ENCODE measurements at regions not wholly inside any gene's neighbourhood (a gene's known extent, or its start where the extent isn't known, plus 50 kb on each side); places are given as distances from the start of the nearest gene placed in this dataset.

DNA sequence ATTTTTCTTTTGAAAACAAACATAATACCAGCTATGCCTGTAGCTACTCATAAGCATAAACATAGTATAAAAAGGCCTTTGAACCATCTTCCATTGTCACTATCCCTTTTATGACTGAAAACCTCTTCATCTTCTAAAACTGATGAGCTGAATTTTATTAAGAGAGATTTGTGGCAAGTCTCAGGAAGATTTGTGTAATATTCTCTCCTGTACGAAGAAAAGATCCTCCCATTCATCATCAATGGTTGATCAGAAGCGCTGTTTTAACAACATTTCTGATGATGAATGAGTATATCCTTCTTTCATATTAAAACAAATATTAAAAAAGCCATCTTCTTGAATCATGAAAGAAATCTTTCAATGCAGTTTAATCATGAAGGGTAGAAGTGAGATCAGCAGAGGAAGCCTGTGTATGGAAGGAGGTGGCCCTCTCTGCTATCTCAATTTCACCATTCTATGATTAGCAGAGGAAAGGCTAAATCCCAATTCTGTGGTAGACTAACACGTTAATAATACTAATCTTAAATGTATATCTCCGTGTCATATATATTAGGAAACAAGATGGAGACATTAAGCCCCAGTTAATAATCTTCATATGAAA is 430.2 kb downstream of the FRK start:
- WGBS, 2 donors = 77 to 79% methylated on average over 4 of the region's 4 CpGs
- Histone ChIP-seq H3K4me1 (no peaks in the 10 kb centered on the region), H3K27me3 (no peaks in the 10 kb centered on the region), H3K4me3 (no peak overlapping the region), H3K36me3 (no peaks in the 10 kb centered on the region), H3K9me3 (no peaks in the 10 kb centered on the region), H3K27ac (no peak overlapping the region)
- intact Hi-C loops (cut with DNase I) = no loop called here
- DNase-seq = no peak
- TF ChIP-seq EP300 (IDR thresholded peaks at IDR 0.05) (no peak), POLR2A (IDR thresholded peaks at IDR 0.05) (no peak), POLR2AphosphoS5 (IDR thresholded peaks at IDR 0.05) (no peak)
- TF ChIP-seq, protein P1, sequence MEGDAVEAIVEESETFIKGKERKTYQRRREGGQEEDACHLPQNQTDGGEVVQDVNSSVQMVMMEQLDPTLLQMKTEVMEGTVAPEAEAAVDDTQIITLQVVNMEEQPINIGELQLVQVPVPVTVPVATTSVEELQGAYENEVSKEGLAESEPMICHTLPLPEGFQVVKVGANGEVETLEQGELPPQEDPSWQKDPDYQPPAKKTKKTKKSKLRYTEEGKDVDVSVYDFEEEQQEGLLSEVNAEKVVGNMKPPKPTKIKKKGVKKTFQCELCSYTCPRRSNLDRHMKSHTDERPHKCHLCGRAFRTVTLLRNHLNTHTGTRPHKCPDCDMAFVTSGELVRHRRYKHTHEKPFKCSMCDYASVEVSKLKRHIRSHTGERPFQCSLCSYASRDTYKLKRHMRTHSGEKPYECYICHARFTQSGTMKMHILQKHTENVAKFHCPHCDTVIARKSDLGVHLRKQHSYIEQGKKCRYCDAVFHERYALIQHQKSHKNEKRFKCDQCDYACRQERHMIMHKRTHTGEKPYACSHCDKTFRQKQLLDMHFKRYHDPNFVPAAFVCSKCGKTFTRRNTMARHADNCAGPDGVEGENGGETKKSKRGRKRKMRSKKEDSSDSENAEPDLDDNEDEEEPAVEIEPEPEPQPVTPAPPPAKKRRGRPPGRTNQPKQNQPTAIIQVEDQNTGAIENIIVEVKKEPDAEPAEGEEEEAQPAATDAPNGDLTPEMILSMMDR (IDR thresholded peaks at IDR 0.05) = no peak

DNA sequence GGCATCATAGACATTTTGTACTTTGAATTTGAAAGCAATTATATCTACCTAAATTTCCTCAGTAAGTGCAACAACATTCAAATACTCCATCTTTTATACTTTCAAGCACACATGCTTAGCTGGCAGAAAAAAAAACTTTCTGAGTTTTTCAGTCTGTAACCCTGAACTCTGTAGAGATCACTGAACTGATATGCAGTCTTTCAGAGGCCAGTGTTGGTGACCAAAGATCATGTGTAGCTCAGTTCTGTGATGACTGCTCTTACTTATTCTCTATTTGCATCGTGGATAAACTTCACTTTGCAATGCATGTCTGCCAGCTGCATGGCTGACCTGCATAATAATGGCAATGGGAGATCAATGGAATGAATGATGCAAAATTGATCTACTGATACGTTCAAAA is 431.3 kb downstream of the FRK start:
- no peaks in the 10 kb centered on the region for H3K27me3 ChIP-seq
- no peak overlapping the region for H3K4me3 ChIP-seq
- H3K4me1 ChIP-seq = no peaks in the 10 kb centered on the region
- H3K36me3 ChIP-seq = no peaks in the 10 kb centered on the region
- DNase-seq = no peak
- WGBS, 2 donors = 65 to 77% methylated on average over 2 of the region's 2 CpGs
- TF ChIP-seq, protein P1 (IDR thresholded peaks at IDR 0.05) = no peak
- intact Hi-C loops (cut with DNase I) = no loop called here
- no peak overlapping the region for H3K27ac ChIP-seq
- H3K9me3 ChIP-seq = no peaks in the 10 kb centered on the region

DNA sequence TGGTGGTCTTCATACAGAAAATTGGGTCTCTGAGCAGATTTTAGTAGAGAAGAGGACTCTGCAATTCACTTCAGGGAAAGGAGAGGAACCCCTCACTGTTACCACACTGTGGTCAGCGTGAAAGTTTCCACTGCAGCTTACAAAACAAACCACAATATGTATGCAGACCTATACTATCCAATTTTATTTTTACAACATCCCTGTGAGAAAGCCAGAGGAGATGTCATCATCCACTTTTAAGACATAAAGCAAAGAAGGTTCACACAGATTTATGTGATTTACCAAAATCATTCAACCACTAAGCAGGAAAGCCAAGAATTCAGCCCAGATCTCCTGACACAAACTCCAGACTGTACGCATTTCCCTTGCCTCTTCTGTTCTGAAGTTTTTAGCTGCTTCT is 442.4 kb downstream of the FRK start:
- Histone ChIP-seq H3K9me3 (no peaks in the 10 kb centered on the region), H3K27me3 (no peaks in the 10 kb centered on the region), H3K4me3 (no peak overlapping the region), H3K36me3 (no peaks in the 10 kb centered on the region), H3K27ac (no peak overlapping the region), H3K4me1 (no peaks in the 10 kb centered on the region)
- DNase-seq = no peak
- intact Hi-C loops (cut with DNase I) = no loop called here
- TF ChIP-seq, protein P1 (IDR thresholded peaks at IDR 0.05) = no peak
- TF ChIP-seq POLR2AphosphoS5 (IDR thresholded peaks at IDR 0.05) = no peak
- TF ChIP-seq EP300 (IDR thresholded peaks at IDR 0.05) = no peak
- 84 to 87% methylated on average over 2 of the region's 2 CpGs for whole genome bisulfite sequencing, 2 donors

DNA sequence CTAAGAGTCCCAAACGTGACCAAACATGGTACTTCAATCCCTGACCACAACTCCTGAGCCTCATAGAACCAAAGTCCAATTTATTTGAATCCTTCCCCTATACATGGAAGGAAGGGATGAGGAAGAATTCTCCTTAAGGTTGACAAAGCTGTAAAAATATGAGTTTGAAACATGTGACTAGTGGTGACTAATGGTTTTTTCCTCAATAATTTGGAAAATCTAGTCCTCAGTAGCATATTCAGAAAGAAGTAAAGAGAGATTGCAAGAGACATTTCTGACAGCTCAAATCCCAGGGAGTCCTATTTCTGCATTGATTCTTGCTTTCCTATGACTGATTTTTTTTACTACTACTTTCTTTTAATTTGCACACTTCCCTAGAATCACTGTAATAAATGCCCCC is 443.7 kb downstream of the FRK start:
- TF ChIP-seq POLR2AphosphoS5 (IDR thresholded peaks at IDR 0.05) (no peak), POLR2A (IDR thresholded peaks at IDR 0.05) (no peak), EP300 (IDR thresholded peaks at IDR 0.05) (no peak)
- TF ChIP-seq, protein P1 (IDR thresholded peaks at IDR 0.05) = no peak
- WGBS, 2 donors = 54 to 72% methylated on average over 1 of the region's 1 CpG
- Histone ChIP-seq H3K9me3 (no peaks in the 10 kb centered on the region), H3K36me3 (no peaks in the 10 kb centered on the region), H3K27me3 (no peaks in the 10 kb centered on the region), H3K27ac (no peak overlapping the region), H3K4me3 (no peak overlapping the region), H3K4me1 (no peaks in the 10 kb centered on the region)
- intact Hi-C loops (cut with DNase I) = no loop called here
- DNase-seq = no peak

DNA sequence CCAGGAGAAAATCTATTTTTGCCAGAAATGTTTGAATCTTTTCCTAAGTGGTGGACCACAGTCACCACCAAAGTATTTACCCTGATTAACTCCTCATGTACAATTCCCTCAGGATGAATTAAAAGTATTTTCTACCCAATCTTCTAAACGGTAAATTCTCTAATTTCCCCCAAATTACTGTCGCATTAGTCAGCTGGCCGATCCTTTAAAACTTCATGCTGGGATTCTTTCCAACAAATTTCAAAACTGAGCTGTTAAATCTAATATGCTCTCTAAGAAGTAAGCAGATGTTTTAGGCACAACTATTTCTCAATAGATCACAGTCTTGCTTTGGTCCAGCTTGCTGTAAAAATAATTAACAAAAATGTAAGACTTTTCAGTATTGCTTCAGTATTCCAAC is 447.2 kb downstream of the FRK start:
- intact Hi-C loops (cut with DNase I) = no loop called here
- H3K4me3 ChIP-seq = no peak overlapping the region
- no peak overlapping the region for H3K27ac ChIP-seq
- H3K36me3 ChIP-seq = no peaks in the 10 kb centered on the region
- TF ChIP-seq POLR2AphosphoS5 (IDR thresholded peaks at IDR 0.05) = no peak
- TF ChIP-seq EP300 (IDR thresholded peaks at IDR 0.05) = no peak
- TF ChIP-seq, protein P1 (IDR thresholded peaks at IDR 0.05) = no peak
- TF ChIP-seq POLR2A (IDR thresholded peaks at IDR 0.05) = no peak
- WGBS, 2 donors = 75 to 77% methylated on average over 3 of the region's 3 CpGs
- H3K27me3 ChIP-seq = no peaks in the 10 kb centered on the region
- no peak for DNase-seq
- no peaks in the 10 kb centered on the region for H3K9me3 ChIP-seq
- no peaks in the 10 kb centered on the region for H3K4me1 ChIP-seq
